Body of pancreas (tissue), 4 donors: ENCODE measurements at regions not wholly inside any gene's neighbourhood (a gene's known extent, or its start where the extent isn't known, plus 50 kb on each side); places are given as distances from the start of the nearest gene placed in this dataset.

Experiments used
- CTCF ChIP-seq, 7 experiments: fragments of 450-650 bp in 4 of 7; fragments of 200-600 bp in 3 of 7; sonication (generic) in 3 of 7; IDR thresholded peaks; one replicate each; pipeline ENCODE4 v1.5.1; 2016 to 2019; ENCODE audit warnings: antibody characterized with exemption in 7 of 7
- POLR2A ChIP-seq, 3 donors: fragments of 450-650 bp; IDR thresholded peaks; one replicate each; pipeline ENCODE4 v1.6.1; 2016; ENCODE audit warnings: antibody characterized with exemption in 3 of 3, mild to moderate bottlenecking in 2 of 3

DNA sequence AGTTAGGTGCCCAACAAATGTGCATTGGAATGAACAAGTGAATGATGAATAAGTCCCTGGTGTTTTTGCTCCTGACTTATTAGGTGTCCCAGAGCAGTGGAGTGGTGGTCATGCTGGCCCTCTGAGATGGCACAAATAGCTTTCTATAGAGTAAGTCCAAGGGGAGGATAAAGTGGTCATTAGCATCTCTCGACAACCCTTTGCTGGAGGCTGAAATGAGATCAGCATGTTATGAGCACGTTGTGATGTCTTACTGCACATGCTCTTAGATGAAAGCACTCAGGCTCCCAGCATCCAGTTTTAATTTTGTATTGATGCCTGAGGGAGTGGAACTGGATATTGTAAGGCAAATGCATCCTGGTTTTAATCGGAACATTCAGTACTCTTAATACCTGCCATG is 326.2 kb downstream of the RFC3 start:
- TF ChIP-seq CTCF (IDR thresholded peaks at IDR 0.05) (no peak), POLR2A (IDR thresholded peaks at IDR 0.05) (no peak)
